ENCODE measurements at regions not wholly inside any gene's neighbourhood (a gene's known extent, or its start where the extent isn't known, plus 50 kb on each side); places are given as distances from the start of the nearest gene placed in this dataset.
"Not testable (repeated sequence)": the region's sequence is repeated elsewhere in the genome, so short reads cannot be mapped to it uniquely, and the experiment has no call there.

- no peak overlapping the region for H3K4me3 ChIP-seq (ENCODE audit: low read length in 3 of 3)
- no peaks in the 10 kb centered on the region for H3K27me3 ChIP-seq (ENCODE audit: control insufficient read depth, insufficient read depth, low read length)
- FAIRE-seq (no peak), DNase-seq (no peak)
- no peaks in the 10 kb centered on the region for H3K9me3 ChIP-seq (ENCODE audit: control insufficient read depth in 2 of 3, insufficient read depth in 1 of 3, low read length in 3 of 3)
- intact Hi-C loops (cut with DNase I) = no loop called here
- TF ChIP-seq CTCF (IDR thresholded peaks at IDR 0.05; ENCODE audit: borderline replicate concordance, extremely low read depth, insufficient read depth) = no peak
- H3K4me1 ChIP-seq (ENCODE audit: control insufficient read depth in 2 of 3, insufficient read depth in 2 of 3, low read depth in 1 of 3, low read length in 3 of 3) = no peaks in the 10 kb centered on the region
- H3K36me3 ChIP-seq (ENCODE audit: control insufficient read depth in 2 of 3, insufficient read depth in 3 of 3, low read length in 3 of 3) = no peaks in the 10 kb centered on the region
- no peak overlapping the region for H3K9ac ChIP-seq (ENCODE audit: low read length in 3 of 3)
- H3K27ac ChIP-seq (ENCODE audit: low read depth in 2 of 2, low read length in 2 of 2) = no peak overlapping the region
Observed at GRCh38 chr1:14426854-14427253, 171.6 kb upstream of the KAZN start.

- H3K27me3 ChIP-seq (ENCODE audit: control insufficient read depth, insufficient read depth, low read length) = no peaks in the 10 kb centered on the region
- H3K4me3 ChIP-seq (ENCODE audit: low read length in 3 of 3) = no peak overlapping the region
- no peak for TF ChIP-seq CTCF (IDR thresholded peaks at IDR 0.05; ENCODE audit: borderline replicate concordance, extremely low read depth, insufficient read depth)
- no peaks in the 10 kb centered on the region for H3K4me1 ChIP-seq (ENCODE audit: control insufficient read depth in 2 of 3, insufficient read depth in 2 of 3, low read depth in 1 of 3, low read length in 3 of 3)
- intact Hi-C loops (cut with DNase I) = no loop called here
- no peak overlapping the region for H3K9ac ChIP-seq (ENCODE audit: low read length in 3 of 3)
- FAIRE-seq (no peak), DNase-seq (no peak)
- H3K9me3 ChIP-seq (ENCODE audit: control insufficient read depth in 2 of 3, insufficient read depth in 1 of 3, low read length in 3 of 3) = peaks cover 0 to 2% (median 0%) of the 10 kb centered on the region in 3 donors
- H3K27ac ChIP-seq (ENCODE audit: low read depth in 2 of 2, low read length in 2 of 2) = no peak overlapping the region
- no peaks in the 10 kb centered on the region for H3K36me3 ChIP-seq (ENCODE audit: control insufficient read depth in 2 of 3, insufficient read depth in 3 of 3, low read length in 3 of 3)
Observed at GRCh38 chr1:14429577-14429976, 168.9 kb upstream of the KAZN start.

GRCh38 chr1:14432728-14433127 is 165.8 kb upstream of the KAZN start:
- not testable (repeated sequence) for DNase-seq, FAIRE-seq

GRCh38 chr1:14435368-14436023 is 163.0 kb upstream of the KAZN start:
- Histone ChIP-seq H3K36me3 (ENCODE audit: control insufficient read depth in 2 of 3, insufficient read depth in 3 of 3, low read length in 3 of 3) (no peaks in the 10 kb centered on the region), H3K4me1 (ENCODE audit: control insufficient read depth in 2 of 3, insufficient read depth in 2 of 3, low read depth in 1 of 3, low read length in 3 of 3) (no peaks in the 10 kb centered on the region), H3K27me3 (ENCODE audit: control insufficient read depth, insufficient read depth, low read length) (no peaks in the 10 kb centered on the region), H3K9ac (ENCODE audit: low read length in 3 of 3) (no peak overlapping the region), H3K9me3 (ENCODE audit: control insufficient read depth in 2 of 3, insufficient read depth in 1 of 3, low read length in 3 of 3) (peaks cover 0 to 2% (median 0%) of the 10 kb centered on the region in 3 donors), H3K27ac (ENCODE audit: low read depth in 2 of 2, low read length in 2 of 2) (no peak overlapping the region), H3K4me3 (ENCODE audit: low read length in 3 of 3) (no peak overlapping the region)
- FAIRE-seq (no peak), DNase-seq (peak in 1 of 5 donors; percentile 14)
- intact Hi-C loops (cut with DNase I) = no loop called here
- TF ChIP-seq CTCF (IDR thresholded peaks at IDR 0.05; ENCODE audit: borderline replicate concordance, extremely low read depth, insufficient read depth) = peak; percentile 31

More at GRCh38 chr1:14432728-14433127, 165.8 kb upstream of the KAZN start:
- H3K36me3 ChIP-seq (ENCODE audit: control insufficient read depth in 2 of 3, insufficient read depth in 3 of 3, low read length in 3 of 3); H3K4me3 ChIP-seq (ENCODE audit: low read length in 3 of 3); H3K9me3 ChIP-seq (ENCODE audit: control insufficient read depth in 2 of 3, insufficient read depth in 1 of 3, low read length in 3 of 3); intact Hi-C loops (cut with DNase I); H3K27me3 ChIP-seq (ENCODE audit: control insufficient read depth, insufficient read depth, low read length); H3K27ac ChIP-seq (ENCODE audit: low read depth in 2 of 2, low read length in 2 of 2); H3K4me1 ChIP-seq (ENCODE audit: control insufficient read depth in 2 of 3, insufficient read depth in 2 of 3, low read depth in 1 of 3, low read length in 3 of 3); H3K9ac ChIP-seq (ENCODE audit: low read length in 3 of 3): not testable (repeated sequence)
